T-helper 1 cell treated with Interleukin-12 subunit alpha and Interleukin-12 subunit beta and Interleukin-4 antibody, amounts not matched to agents 30 ng/mL and 1 ng/mL, for 36 hours (primary cell): ENCODE measurements at regions not wholly inside any gene's neighbourhood (a gene's known extent, or its start where the extent isn't known, plus 50 kb on each side); places are given as distances from the start of the nearest gene placed in this dataset.

Experiments
- intact Hi-C: fragments of 100-400 bp; cut with micrococcal nuclease; formaldehyde crosslinking; loops from one replicate; pipeline ENCODE4 v1.15.1; 2024

GRCh38 chr13:111534751-111535522, 214.5 kb downstream of the TEX29 start:
- intact Hi-C loops = no loop called here

DNA sequence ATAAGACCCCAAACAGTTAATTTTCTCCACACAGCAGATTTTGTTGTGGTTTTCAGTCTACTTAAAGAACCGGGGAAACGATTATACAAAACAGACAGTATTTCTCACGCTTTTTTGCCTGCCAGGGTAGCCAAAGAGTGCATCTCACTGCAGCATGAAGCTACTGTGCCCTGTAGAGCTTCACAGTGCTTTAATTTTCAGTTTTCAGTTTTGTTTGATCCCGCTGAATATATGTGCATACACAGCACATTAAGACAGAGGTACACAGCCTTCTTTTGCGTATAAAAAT, 215.0 kb downstream of the TEX29 start:
- intact Hi-C loops = no loop called here

- intact Hi-C loops = no loop called here
These were observed 215.7 kb downstream of the TEX29 start for GRCh38 chr13:111536075-111536642.

DNA sequence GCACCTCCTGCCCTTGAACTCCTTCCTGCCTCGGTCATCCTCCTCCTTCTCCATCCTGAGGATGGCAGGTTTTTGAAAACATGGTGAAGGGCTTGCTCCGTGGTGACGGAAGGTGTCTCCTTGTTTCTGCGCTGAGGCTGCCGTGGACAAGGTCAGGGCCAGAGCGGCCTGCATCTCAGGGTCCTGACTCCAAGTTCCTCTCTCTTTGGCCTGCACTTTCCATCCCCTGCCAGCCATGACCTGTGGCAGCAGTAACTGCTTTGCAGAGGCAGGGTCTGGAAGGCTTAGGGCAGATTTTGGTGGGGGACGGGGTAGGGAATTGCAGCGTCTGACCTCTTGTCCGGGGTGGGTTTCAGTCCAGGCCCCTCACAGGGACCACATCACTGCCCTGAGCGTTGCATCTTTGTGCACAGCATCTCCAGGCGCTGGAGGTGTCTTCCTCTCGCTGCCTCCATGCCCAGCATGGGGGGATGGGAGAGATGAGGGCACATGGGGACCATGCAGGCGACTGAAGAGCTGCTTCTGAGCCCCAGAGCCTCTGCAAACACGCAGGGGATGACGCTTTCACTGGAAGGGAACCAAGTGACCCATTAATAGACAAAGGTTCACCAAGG, 216.8 kb downstream of the TEX29 start:
- intact Hi-C loops = no loop called here

DNA sequence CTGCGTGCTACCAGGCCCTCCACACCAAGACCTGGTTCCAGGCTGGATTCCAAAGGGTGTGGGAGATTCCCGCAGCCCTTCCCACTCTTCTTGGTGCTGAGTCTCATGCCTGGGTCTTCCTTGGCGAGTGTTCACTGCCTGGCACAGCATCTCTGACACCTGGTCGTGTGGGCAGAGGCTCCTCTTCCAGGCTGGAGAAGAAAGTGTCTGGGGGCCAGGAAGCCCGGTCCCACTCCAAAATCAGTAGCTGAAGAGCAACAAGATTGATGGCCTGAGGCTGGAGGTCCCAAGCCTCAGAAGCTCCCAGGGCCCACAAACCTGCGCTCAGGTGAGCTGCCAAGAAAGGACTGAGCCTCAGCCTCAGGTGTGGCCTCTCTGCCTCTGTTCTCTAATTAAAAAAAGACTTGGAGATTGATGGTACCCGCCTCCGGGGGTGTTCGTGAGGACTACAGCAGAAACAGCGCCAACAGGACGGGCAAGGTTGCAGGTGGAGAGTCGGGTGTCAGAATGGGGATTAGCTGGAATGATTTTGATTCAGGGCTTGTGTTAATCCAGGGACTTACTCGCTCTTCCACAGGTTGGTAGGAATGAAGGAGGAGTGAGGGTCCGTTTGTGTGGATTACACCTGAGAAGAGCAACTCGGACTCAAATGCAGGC, 217.5 kb downstream of the TEX29 start:
- intact Hi-C loops = no loop called here

- intact Hi-C loops = no loop called here
These were observed 218.8 kb downstream of the TEX29 start for GRCh38 chr13:111539252-111539651.

DNA sequence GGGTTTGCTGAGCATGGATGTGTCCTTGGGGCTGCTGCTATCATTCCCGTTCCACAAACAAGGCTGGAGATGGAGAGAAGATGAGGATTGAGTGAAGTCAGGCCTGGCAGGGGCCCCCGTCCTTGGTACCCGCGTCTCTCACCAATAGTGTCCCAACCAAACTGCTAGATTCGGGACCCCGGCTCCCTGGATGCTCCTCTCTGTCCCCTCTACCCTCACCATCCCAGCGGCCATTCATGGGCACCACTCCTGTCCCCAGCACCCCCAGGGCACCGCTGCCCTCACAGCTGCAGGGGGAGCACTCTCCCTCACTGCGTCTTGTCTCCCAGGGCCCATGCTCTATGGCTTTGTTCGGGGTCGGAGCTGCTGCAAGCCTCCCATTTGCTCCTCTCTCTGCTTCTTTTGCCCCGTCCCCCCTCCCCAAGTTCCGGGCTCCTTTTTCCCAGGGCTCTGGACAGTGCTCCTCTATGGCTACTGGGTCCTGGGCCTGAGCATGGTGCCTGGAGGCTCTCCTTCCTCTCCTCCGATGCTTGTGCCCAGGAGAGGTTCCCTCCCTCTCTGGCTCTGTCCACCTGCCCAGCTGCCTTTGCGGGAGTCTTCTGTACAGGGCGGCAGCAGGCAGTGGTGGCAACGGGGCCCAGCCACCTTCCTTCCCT, 219.5 kb downstream of the TEX29 start:
- intact Hi-C loops = no loop called here

DNA sequence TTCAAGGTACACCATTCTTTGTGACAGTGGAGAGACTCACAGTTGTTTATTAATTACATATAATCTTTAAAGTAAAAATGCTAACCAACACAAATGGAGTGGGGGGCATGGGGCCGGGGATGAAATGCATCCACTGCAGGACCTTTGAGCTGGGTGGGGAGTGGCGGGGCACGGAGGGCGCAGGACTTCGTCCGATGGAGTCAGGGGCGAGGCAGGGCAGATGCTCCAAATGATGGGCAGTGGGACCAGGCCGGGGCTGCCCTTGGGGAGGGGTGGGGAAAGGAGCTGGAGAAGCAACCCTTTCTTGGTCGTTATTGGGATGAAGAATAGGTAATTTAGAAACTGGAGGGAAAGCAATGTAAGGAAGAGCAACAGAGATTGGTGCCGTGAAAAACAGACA, 220.0 kb downstream of the TEX29 start:
- intact Hi-C loops = no loop called here

DNA sequence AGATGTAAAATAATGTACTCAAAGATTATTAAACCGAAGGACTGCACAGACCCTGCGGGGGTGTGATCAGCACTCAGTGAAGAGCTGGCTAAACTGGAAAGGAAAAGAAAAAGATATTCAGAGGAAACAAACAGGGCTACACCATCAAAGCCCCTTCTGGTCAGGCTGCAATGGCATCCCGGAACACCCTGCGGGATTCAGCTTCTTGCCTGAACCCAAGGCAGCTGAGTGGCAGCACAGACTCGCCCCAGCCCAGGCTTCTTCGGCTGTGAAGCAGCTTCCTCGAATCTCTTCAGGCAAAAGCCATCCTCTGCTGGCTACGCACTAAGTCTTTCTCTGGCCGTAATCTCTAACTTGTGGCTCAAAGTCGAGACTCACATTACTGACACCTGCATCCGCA, 220.9 kb downstream of the TEX29 start:
- intact Hi-C loops = no loop called here

DNA sequence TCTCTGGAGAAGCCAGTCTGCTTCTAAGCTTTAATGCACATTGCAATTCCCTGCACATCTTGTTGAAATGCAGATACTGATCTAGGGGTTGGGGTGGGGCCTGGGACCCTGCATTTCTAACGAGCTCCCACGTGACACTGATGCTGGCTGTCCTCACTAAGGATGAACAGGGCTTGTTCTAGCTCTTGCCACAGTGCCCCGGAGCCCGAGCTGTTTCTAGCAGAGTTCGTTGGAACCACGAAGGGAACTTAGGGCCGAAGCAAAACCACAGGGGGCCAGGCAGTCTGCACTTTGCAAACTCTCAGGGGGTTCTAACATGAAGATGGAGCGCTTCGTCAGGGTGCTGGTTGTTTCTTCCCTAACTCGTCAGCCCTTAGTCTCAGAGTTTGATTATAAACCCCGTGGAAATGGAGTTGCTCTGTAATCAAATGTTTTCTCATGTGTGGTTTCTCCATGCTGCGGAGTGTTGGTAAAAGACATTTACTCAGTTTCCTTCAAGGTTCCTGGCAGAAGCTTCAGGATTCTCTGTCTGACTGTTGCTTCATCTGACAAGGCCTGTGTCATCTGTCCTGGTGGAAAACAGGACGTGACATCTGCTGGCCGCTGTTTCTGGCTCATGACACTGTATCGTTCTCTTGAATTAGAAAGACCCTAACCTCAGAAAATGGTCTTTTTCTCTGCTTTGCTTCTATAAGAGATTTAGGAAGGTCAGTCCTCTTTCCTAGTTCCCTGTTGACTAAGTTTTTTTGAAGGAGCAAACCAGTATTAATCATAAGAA, 221.5 kb downstream of the TEX29 start:
- intact Hi-C loops = no loop called here

- intact Hi-C loops = no loop called here
These were observed 222.3 kb downstream of the TEX29 start for GRCh38 chr13:111542530-111543341.

- intact Hi-C loops = no loop called here
These were observed 226.7 kb downstream of the TEX29 start for GRCh38 chr13:111546921-111547675.

GRCh38 chr13:111547726-111548273, 227.4 kb downstream of the TEX29 start:
- intact Hi-C loops = no loop called here

- intact Hi-C loops = no loop called here
These were observed 227.9 kb downstream of the TEX29 start for GRCh38 chr13:111548301-111548700.

DNA sequence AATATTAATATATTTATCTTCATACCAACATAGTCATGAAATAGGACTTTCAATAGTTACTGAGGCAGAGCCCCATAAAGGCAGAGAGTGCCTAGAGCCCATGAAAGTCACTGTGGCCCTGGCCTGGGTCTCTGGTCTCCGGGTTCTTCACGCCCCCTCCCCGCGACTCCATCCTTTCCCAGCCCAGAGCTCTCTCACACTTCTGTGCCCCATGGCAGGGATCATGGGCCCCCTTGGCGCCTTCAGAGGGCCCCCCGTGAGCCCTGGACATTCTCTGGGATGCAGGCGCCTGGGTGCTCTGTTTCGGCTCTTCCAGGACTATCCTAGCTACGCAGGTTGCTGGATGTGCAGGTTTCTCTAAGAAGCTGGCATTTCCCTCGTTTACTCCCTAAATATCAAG, 228.4 kb downstream of the TEX29 start:
- intact Hi-C loops = no loop called here

- intact Hi-C loops = no loop called here
These were observed 229.0 kb downstream of the TEX29 start for GRCh38 chr13:111549464-111549863.

DNA sequence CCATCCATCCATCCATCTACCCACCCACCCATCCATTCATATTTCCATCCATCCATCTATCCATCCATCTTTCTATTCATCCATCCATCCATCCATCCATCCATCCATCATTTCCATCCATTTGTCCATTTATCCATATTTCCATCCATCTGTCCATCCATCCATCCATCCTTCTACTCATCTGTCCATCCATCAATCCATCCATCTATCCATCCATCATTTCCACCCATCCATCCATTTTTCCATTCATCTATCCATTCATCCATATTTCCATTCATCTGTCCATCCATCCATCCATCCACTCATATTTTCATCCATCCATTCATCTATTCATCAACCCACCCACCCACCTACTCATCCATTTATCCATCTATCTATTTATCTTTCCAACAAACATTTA, 229.6 kb downstream of the TEX29 start:
- intact Hi-C loops = no loop called here

- intact Hi-C loops = no loop called here
These were observed 230.9 kb downstream of the TEX29 start for GRCh38 chr13:111551204-111551820.
